Stimulated activated naive CD8-positive, alpha-beta T cell treated with anti-CD3 and anti-CD28 coated beads, Interleukin-15, amount 100 ng/mL, for 72 hours (primary cell): ENCODE measurements at regions not wholly inside any gene's neighbourhood (a gene's known extent, or its start where the extent isn't known, plus 50 kb on each side); places are given as distances from the start of the nearest gene placed in this dataset.

Experiments
- ATAC-seq: fragments of 150-1000 bp; cut with Tn5 transposase; 2 replicates; pipeline ENCODE4 v1.10.0; 2021; ENCODE audit warnings: mild to moderate bottlenecking, moderate library complexity
- DNase-seq, 2 donors: peaks; one replicate each; pipeline ENCODE4 v3.0.0; 2021 to 2022
- H3K27ac Mint-ChIP-seq, 2 donors: one replicate each; pipeline ENCODE4 v1.8.0; 2022; ENCODE audit warnings: mild to moderate bottlenecking in 2 of 2, mixed read lengths in 2 of 2, moderate library complexity in 2 of 2
- H3K27me3 Mint-ChIP-seq: one replicate; pipeline ENCODE4 v1.8.0; 2022; ENCODE audit warnings: mixed read lengths
- H3K4me1 Mint-ChIP-seq: one replicate; pipeline ENCODE4 v1.8.0; 2022; ENCODE audit warnings: mild to moderate bottlenecking, mixed read lengths
- H3K4me3 Mint-ChIP-seq, 2 donors: one replicate each; pipeline ENCODE4 v1.8.0; 2022; ENCODE audit warnings: mild to moderate bottlenecking in 2 of 2, mixed read lengths in 2 of 2, moderate library complexity in 1 of 2
- H3K9me3 Mint-ChIP-seq, 2 donors: one replicate each; pipeline ENCODE4 v1.8.0; 2022; ENCODE audit warnings: mixed read lengths in 2 of 2

GRCh38 chr3:159896543-159896942, 92.1 kb upstream of the IL12A start:
- Mint-ChIP-seq H3K9me3 (no peaks in the 10 kb centered on the region), H3K27me3 (peaks cover 19% of the 10 kb centered on the region), H3K4me1 (no peaks in the 10 kb centered on the region), H3K27ac (no peak overlapping the region), H3K4me3 (no peak overlapping the region)
- DNase-seq (no peak), ATAC-seq (no peak)

GRCh38 chr3:159897331-159898075, 91.1 kb upstream of the IL12A start:
- ATAC-seq (no peak), DNase-seq (no peak)
- H3K27me3 Mint-ChIP-seq = peaks cover 21% of the 10 kb centered on the region
- no peak overlapping the region for H3K4me3 Mint-ChIP-seq
- H3K9me3 Mint-ChIP-seq = no peaks in the 10 kb centered on the region
- H3K4me1 Mint-ChIP-seq = no peaks in the 10 kb centered on the region
- H3K27ac Mint-ChIP-seq = no peak overlapping the region

GRCh38 chr3:159898147-159898546, 90.5 kb upstream of the IL12A start:
- H3K27me3 Mint-ChIP-seq = peaks cover 27% of the 10 kb centered on the region
- no peaks in the 10 kb centered on the region for H3K4me1 Mint-ChIP-seq

GRCh38 chr3:159899166-159899565, 89.5 kb upstream of the IL12A start:
- Mint-ChIP-seq H3K27me3 (peaks cover 26% of the 10 kb centered on the region), H3K9me3 (no peaks in the 10 kb centered on the region), H3K27ac (no peak overlapping the region), H3K4me1 (no peaks in the 10 kb centered on the region), H3K4me3 (no peak overlapping the region)
- ATAC-seq = no peak
- no peak for DNase-seq

More at GRCh38 chr3:159898147-159898546, 90.5 kb upstream of the IL12A start:
- H3K4me3 Mint-ChIP-seq = no peak overlapping the region
- DNase-seq (no peak), ATAC-seq (no peak)
- H3K9me3 Mint-ChIP-seq = no peaks in the 10 kb centered on the region
- H3K27ac Mint-ChIP-seq = no peak overlapping the region

GRCh38 chr3:159902546-159903314, 85.9 kb upstream of the IL12A start:
- Mint-ChIP-seq H3K27ac (no peak overlapping the region), H3K4me1 (no peaks in the 10 kb centered on the region), H3K4me3 (no peak overlapping the region), H3K9me3 (peaks cover 4 to 9% of the 10 kb centered on the region in 2 donors), H3K27me3 (peaks cover 24% of the 10 kb centered on the region)
- DNase-seq (no peak), ATAC-seq (no peak)

- DNase-seq (no peak), ATAC-seq (no peak)
- no peak overlapping the region for H3K27ac Mint-ChIP-seq
- no peaks in the 10 kb centered on the region for H3K4me1 Mint-ChIP-seq
- no peak overlapping the region for H3K4me3 Mint-ChIP-seq
- peaks cover 4 to 9% of the 10 kb centered on the region in 2 donors for H3K9me3 Mint-ChIP-seq
- peaks cover 24% of the 10 kb centered on the region for H3K27me3 Mint-ChIP-seq
Observed at GRCh38 chr3:159904455-159904854, 84.2 kb upstream of the IL12A start.

- H3K27ac Mint-ChIP-seq = no peak overlapping the region
- no peaks in the 10 kb centered on the region for H3K4me1 Mint-ChIP-seq
- peaks cover 4 to 9% of the 10 kb centered on the region in 2 donors for H3K9me3 Mint-ChIP-seq
- H3K27me3 Mint-ChIP-seq = peaks cover 24% of the 10 kb centered on the region
- no peak for ATAC-seq
- no peak overlapping the region for H3K4me3 Mint-ChIP-seq
- no peak for DNase-seq
Observed at GRCh38 chr3:159904911-159905310, 83.7 kb upstream of the IL12A start.

GRCh38 chr3:159907828-159908227, 80.8 kb upstream of the IL12A start:
- ATAC-seq (no peak), DNase-seq (no peak)
- no peak overlapping the region for H3K27ac Mint-ChIP-seq
- peaks cover 4 to 9% of the 10 kb centered on the region in 2 donors for H3K9me3 Mint-ChIP-seq
- H3K4me3 Mint-ChIP-seq = no peak overlapping the region
- peaks cover 19% of the 10 kb centered on the region for H3K27me3 Mint-ChIP-seq
- peaks cover 7% of the 10 kb centered on the region for H3K4me1 Mint-ChIP-seq

- Mint-ChIP-seq H3K4me1 (peaks cover 7% of the 10 kb centered on the region), H3K9me3 (peaks cover 4 to 9% of the 10 kb centered on the region in 2 donors), H3K27me3 (peaks cover 19% of the 10 kb centered on the region), H3K27ac (no peak overlapping the region), H3K4me3 (peak overlapping the region; percentile 19 to 20)
- ATAC-seq = no peak
- DNase-seq = no peak
Observed at GRCh38 chr3:159910991-159911663, 77.5 kb upstream of the IL12A start.

- Mint-ChIP-seq H3K27ac (peak overlapping the region in 1 of 2 donors; percentile 14), H3K27me3 (peaks cover 14% of the 10 kb centered on the region)
Observed at GRCh38 chr3:159911664-159912037, 77.0 kb upstream of the IL12A start.

GRCh38 chr3:159913712-159914414, 74.8 kb upstream of the IL12A start:
- H3K27me3 Mint-ChIP-seq = peaks cover 10% of the 10 kb centered on the region
- ATAC-seq (no peak), DNase-seq (no peak)
- H3K9me3 Mint-ChIP-seq = no peaks in the 10 kb centered on the region
- H3K27ac Mint-ChIP-seq = no peak overlapping the region
- H3K4me1 Mint-ChIP-seq = peaks cover 7% of the 10 kb centered on the region
- no peak overlapping the region for H3K4me3 Mint-ChIP-seq

More at GRCh38 chr3:159911664-159912037, 77.0 kb upstream of the IL12A start:
- H3K4me3 Mint-ChIP-seq = peak overlapping the region; percentile 1 to 6
- ATAC-seq (no peak), DNase-seq (no peak)
- peaks cover 7% of the 10 kb centered on the region for H3K4me1 Mint-ChIP-seq
- peaks cover 4 to 9% of the 10 kb centered on the region in 2 donors for H3K9me3 Mint-ChIP-seq

GRCh38 chr3:159914426-159914825, 74.2 kb upstream of the IL12A start:
- H3K4me3 Mint-ChIP-seq = no peak overlapping the region
- DNase-seq (no peak), ATAC-seq (no peak)
- H3K4me1 Mint-ChIP-seq = peaks cover 7% of the 10 kb centered on the region
- H3K9me3 Mint-ChIP-seq = no peaks in the 10 kb centered on the region
- no peak overlapping the region for H3K27ac Mint-ChIP-seq
- peaks cover 10% of the 10 kb centered on the region for H3K27me3 Mint-ChIP-seq

- Mint-ChIP-seq H3K27me3 (peaks cover 10% of the 10 kb centered on the region), H3K4me1 (peaks cover 7% of the 10 kb centered on the region), H3K27ac (no peak overlapping the region), H3K4me3 (no peak overlapping the region), H3K9me3 (no peaks in the 10 kb centered on the region)
- ATAC-seq (no peak), DNase-seq (no peak)
Observed at GRCh38 chr3:159916052-159916451, 72.6 kb upstream of the IL12A start.

GRCh38 chr3:159917141-159917540, 71.5 kb upstream of the IL12A start:
- no peak for DNase-seq
- no peaks in the 10 kb centered on the region for H3K9me3 Mint-ChIP-seq
- H3K27ac Mint-ChIP-seq = no peak overlapping the region
- H3K4me3 Mint-ChIP-seq = no peak overlapping the region
- no peak for ATAC-seq
- peaks cover 10% of the 10 kb centered on the region for H3K27me3 Mint-ChIP-seq
- no peaks in the 10 kb centered on the region for H3K4me1 Mint-ChIP-seq

GRCh38 chr3:159919873-159920272, 68.8 kb upstream of the IL12A start:
- H3K27me3 Mint-ChIP-seq = peaks cover 6% of the 10 kb centered on the region
- no peaks in the 10 kb centered on the region for H3K4me1 Mint-ChIP-seq
- no peak overlapping the region for H3K27ac Mint-ChIP-seq
- H3K4me3 Mint-ChIP-seq = no peak overlapping the region
- no peaks in the 10 kb centered on the region for H3K9me3 Mint-ChIP-seq
- ATAC-seq = no peak
- no peak for DNase-seq
